Activated CD4-positive, alpha-beta T cell treated with anti-CD3 and anti-CD28 coated beads, Interleukin-2, Interleukin-6, amounts not matched to agents 100 ng/mL and 50 ng/mL, durations not matched to agents 16 hours and 8 hours (primary cell): ENCODE measurements at regions not wholly inside any gene's neighbourhood (a gene's known extent, or its start where the extent isn't known, plus 50 kb on each side); places are given as distances from the start of the nearest gene placed in this dataset.
"Not testable (repeated sequence)": the region's sequence is repeated elsewhere in the genome, so short reads cannot be mapped to it uniquely, and the experiment has no call there.

Experiments
- DNase-seq: peaks from one replicate; pipeline ENCODE4 v3.0.0-alpha.2; 2020

GRCh38 chr18:22044474-22045220, 124.7 kb upstream of the GATA6 start:
- DNase-seq, result no peak

GRCh38 chr18:22045221-22045918, 124.0 kb upstream of the GATA6 start:
- no peak for DNase-seq

GRCh38 chr18:22046473-22046872, 122.9 kb upstream of the GATA6 start:
- DNase-seq, result no peak

GRCh38 chr18:22047485-22047884, 121.9 kb upstream of the GATA6 start:
- no peak for DNase-seq

GRCh38 chr18:22048221-22048620, 121.2 kb upstream of the GATA6 start:
- no peak for DNase-seq

GRCh38 chr18:22048932-22049615, 120.3 kb upstream of the GATA6 start:
- no peak for DNase-seq

GRCh38 chr18:22052405-22053105, 116.8 kb upstream of the GATA6 start:
- no peak for DNase-seq

GRCh38 chr18:22055466-22056238, 113.7 kb upstream of the GATA6 start:
- DNase-seq, result no peak

- no peak for DNase-seq
These were observed 112.4 kb upstream of the GATA6 start for GRCh38 chr18:22056950-22057349.

GRCh38 chr18:22057908-22058527, 111.4 kb upstream of the GATA6 start:
- no peak for DNase-seq

- DNase-seq, result no peak
These were observed 109.0 kb upstream of the GATA6 start for GRCh38 chr18:22060361-22060760.

GRCh38 chr18:22063102-22063501, 106.3 kb upstream of the GATA6 start:
- DNase-seq, result no peak

- DNase-seq, result no peak
These were observed 105.7 kb upstream of the GATA6 start for GRCh38 chr18:22063672-22064071.

GRCh38 chr18:22064581-22064980, 104.8 kb upstream of the GATA6 start:
- DNase-seq, result no peak

- no peak for DNase-seq
These were observed 104.1 kb upstream of the GATA6 start for GRCh38 chr18:22065311-22065710.

- DNase-seq, result no peak
These were observed 103.3 kb upstream of the GATA6 start for GRCh38 chr18:22066083-22066485.

GRCh38 chr18:22067109-22067508, 102.3 kb upstream of the GATA6 start:
- no peak for DNase-seq

GRCh38 chr18:22067682-22068081, 101.7 kb upstream of the GATA6 start:
- DNase-seq, result no peak

GRCh38 chr18:22068784-22069183, 100.6 kb upstream of the GATA6 start:
- not testable (repeated sequence) for DNase-seq

GRCh38 chr18:22069916-22070315, 99.5 kb upstream of the GATA6 start:
- DNase-seq, result no peak

GRCh38 chr18:22073411-22073810, 96.0 kb upstream of the GATA6 start:
- DNase-seq, result no peak
